Thyroid gland (tissue), 4 donors: ENCODE measurements at regions not wholly inside any gene's neighbourhood (a gene's known extent, or its start where the extent isn't known, plus 50 kb on each side); places are given as distances from the start of the nearest gene placed in this dataset.

ENCODE experiments used
- CTCF ChIP-seq, 6 experiments: fragments of 200-600 bp in 3 of 6; fragments of 450-650 bp in 3 of 6; sonication (generic) in 3 of 6; IDR thresholded peaks; one replicate each; pipeline ENCODE4 v1.5.1; 2016 to 2019; ENCODE audit warnings: antibody characterized with exemption in 6 of 6, mild to moderate bottlenecking in 2 of 6, inconsistent platforms in 1 of 6, moderate library complexity in 1 of 6
- POLR2A ChIP-seq, 2 donors: fragments of 450-650 bp; IDR thresholded peaks; one replicate each; pipeline ENCODE4 v1.6.1; 2017; ENCODE audit warnings: antibody characterized with exemption in 2 of 2, mild to moderate bottlenecking in 2 of 2, moderate library complexity in 1 of 2

DNA sequence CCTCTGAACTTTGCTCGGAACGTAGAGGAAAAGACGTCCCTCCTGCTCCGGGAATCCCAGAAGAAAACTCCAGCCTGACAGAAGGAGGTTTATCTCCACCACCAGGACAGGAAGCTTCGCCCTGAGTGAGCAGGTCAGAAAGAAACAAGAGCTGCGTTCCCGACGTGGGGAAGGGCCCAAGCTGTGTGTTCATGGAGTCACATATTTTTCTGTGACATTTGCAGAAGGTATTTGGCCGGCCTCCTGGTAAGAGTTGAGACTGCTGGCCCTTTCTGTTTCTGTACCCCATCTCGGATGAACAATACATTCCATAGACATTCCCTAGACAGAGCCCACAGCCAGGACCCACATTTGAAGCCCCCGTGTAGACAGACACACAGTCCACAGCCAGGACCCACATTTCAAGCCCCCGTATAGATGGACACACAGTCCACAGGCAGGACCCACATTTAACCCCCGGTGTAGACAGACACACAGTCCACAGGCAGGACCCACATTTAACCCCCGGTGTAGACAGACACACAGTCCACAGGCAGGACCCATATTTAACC, 230.8 kb downstream of the SHOX start:
- TF ChIP-seq CTCF (IDR thresholded peaks at IDR 0.05) (no peak), POLR2A (IDR thresholded peaks at IDR 0.05) (no peak)
